SU-DHL-6 (cell line): ENCODE measurements at regions not wholly inside any gene's neighbourhood (a gene's known extent, or its start where the extent isn't known, plus 50 kb on each side); places are given as distances from the start of the nearest gene placed in this dataset.

Experiments used
- H2AFZ ChIP-seq: fragments of 200-600 bp; sonication (generic); 2 replicates; pipeline ENCODE4 v1.6.1; 2014; ENCODE audit warnings: low read depth, mild to moderate bottlenecking, moderate library complexity, mixed read lengths, antibody characterized with exemption, low read length; ENCODE audit not compliant: severe bottlenecking
- H3F3A ChIP-seq: fragments of 200-600 bp; shearing (Covaris generic); 2 replicates; pipeline ENCODE4 v1.6.0; 2016; ENCODE audit warnings: antibody characterized with exemption, mild to moderate bottlenecking; ENCODE audit not compliant: insufficient read depth
- H3K27ac ChIP-seq: fragments of 200-600 bp; sonication (generic); 2 replicates; pipeline ENCODE4 v1.5.1; 2016; ENCODE audit warnings: low read depth, mild to moderate bottlenecking, low read length, moderate library complexity, mixed read lengths
- H3K27me3 ChIP-seq: fragments of 200-600 bp; sonication (generic), shearing (Covaris generic); 2 replicates; pipeline ENCODE4 v1.6.0; 2014; ENCODE audit warnings: mild to moderate bottlenecking, low read length
- H3K36me3 ChIP-seq: fragments of 200-600 bp; sonication (generic); 2 replicates; pipeline ENCODE4 v1.6.1; 2014; ENCODE audit warnings: mild to moderate bottlenecking, low read length, mixed read lengths
- H3K4me2 ChIP-seq: fragments of 300-600, 200-600 bp; shearing (Covaris generic), sonication (generic); 2 replicates; pipeline ENCODE4 v1.6.0; 2014; ENCODE audit warnings: low read length, low read depth, mild to moderate bottlenecking; ENCODE audit not compliant: poor library complexity, severe bottlenecking
- H3K4me3 ChIP-seq: fragments of 200-600 bp; sonication (generic); 2 replicates; pipeline ENCODE4 v1.5.1; 2014; ENCODE audit warnings: antibody characterized with exemption, low read length, mild to moderate bottlenecking, mixed read lengths; ENCODE audit not compliant: insufficient read depth, poor library complexity, severe bottlenecking
- H3K79me2 ChIP-seq: fragments of 200-600 bp; sonication (generic); 2 replicates; pipeline ENCODE4 v1.6.1; 2014; ENCODE audit warnings: mild to moderate bottlenecking, low read length, moderate library complexity; ENCODE audit not compliant: insufficient read depth
- H3K9ac ChIP-seq: fragments of 200-600 bp; sonication (generic); 2 replicates; pipeline ENCODE4 v1.7.0; 2014; ENCODE audit warnings: mild to moderate bottlenecking, low read length
- H3K9me2 ChIP-seq: fragments of 200-600 bp; sonication (generic); replicated peaks from 2 replicates; pipeline ENCODE4 v1.6.1; 2014; ENCODE audit warnings: low read length; ENCODE audit not compliant: insufficient read depth
- H3K9me3 ChIP-seq: fragments of 200-600 bp; sonication (generic); 2 replicates; pipeline ENCODE4 v1.6.1; 2014; ENCODE audit warnings: low read length, mixed read lengths; ENCODE audit not compliant: insufficient read depth
- H4K20me1 ChIP-seq: fragments of 200-600 bp; sonication (generic); 2 replicates; pipeline ENCODE4 v1.6.1; 2014; ENCODE audit warnings: low read depth, mild to moderate bottlenecking, antibody characterized with exemption, low read length, moderate library complexity, mixed read lengths
- CTCF ChIP-seq: fragments of 200-600 bp; sonication (generic); IDR thresholded peaks from one replicate; pipeline ENCODE4 v1.5.1; 2017; ENCODE audit warnings: antibody characterized with exemption, mild to moderate bottlenecking, low read length, moderate library complexity; ENCODE audit not compliant: insufficient read depth, poor library complexity, severe bottlenecking
- EZH2phosphoT487 ChIP-seq: fragments of 200-600 bp; sonication (generic), shearing (Covaris generic); conservative IDR thresholded peaks from 2 replicates; pipeline ENCODE4 v1.6.1; 2018; ENCODE audit warnings: mild to moderate bottlenecking, antibody characterized with exemption, low read length, moderate library complexity, mixed read lengths

DNA sequence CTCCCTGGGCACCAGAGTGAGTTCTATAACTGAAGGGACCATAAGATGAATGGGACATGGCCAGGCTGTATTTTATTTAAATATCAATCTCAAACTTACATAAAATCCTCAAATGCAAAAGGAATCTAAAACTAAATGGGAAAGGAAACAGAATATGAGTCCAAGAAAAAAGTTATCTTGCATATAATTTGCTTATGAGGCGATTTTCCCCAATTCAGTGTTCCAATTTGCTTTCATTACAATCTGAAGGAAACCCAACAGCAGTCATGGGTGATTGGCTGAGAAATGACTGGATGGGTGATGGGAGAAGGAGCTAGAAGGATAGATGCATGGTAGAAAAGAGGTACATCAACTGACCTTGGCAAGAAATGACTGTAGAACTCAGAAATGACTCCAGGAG, 511.3 kb upstream of the TENM3 start:
- Histone ChIP-seq H3K9ac (no peak overlapping the region), H3K27ac (no peak overlapping the region), H3K27me3 (no peaks in the 10 kb centered on the region), H3K4me3 (no peak overlapping the region), H4K20me1 (no peaks in the 10 kb centered on the region), H3K9me3 (no peaks in the 10 kb centered on the region), H3K9me2 (peaks cover 4% of the 10 kb centered on the region; the same call in 1 of the 2 replicates), H3K36me3 (no peaks in the 10 kb centered on the region), H3K4me2 (no peak overlapping the region), H3F3A (no peaks in the 10 kb centered on the region), H3K79me2 (no peaks in the 10 kb centered on the region), H2AFZ (no peak overlapping the region)
- no peak for TF ChIP-seq CTCF
- TF ChIP-seq EZH2phosphoT487: no peak

- Histone ChIP-seq H3K9me3 (no peaks in the 10 kb centered on the region), H3K27me3 (no peaks in the 10 kb centered on the region), H3F3A (no peaks in the 10 kb centered on the region), H3K4me2 (no peak overlapping the region), H3K9me2 (no peaks in the 10 kb centered on the region), H3K9ac (no peak overlapping the region), H3K79me2 (no peaks in the 10 kb centered on the region), H3K4me3 (no peak overlapping the region), H4K20me1 (no peaks in the 10 kb centered on the region), H3K27ac (no peak overlapping the region), H2AFZ (no peak overlapping the region), H3K36me3 (no peaks in the 10 kb centered on the region)
- TF ChIP-seq CTCF (no peak), EZH2phosphoT487 (no peak)
Measured at GRCh38 chr4:181737744-181738143, 505.5 kb upstream of the TENM3 start.

DNA sequence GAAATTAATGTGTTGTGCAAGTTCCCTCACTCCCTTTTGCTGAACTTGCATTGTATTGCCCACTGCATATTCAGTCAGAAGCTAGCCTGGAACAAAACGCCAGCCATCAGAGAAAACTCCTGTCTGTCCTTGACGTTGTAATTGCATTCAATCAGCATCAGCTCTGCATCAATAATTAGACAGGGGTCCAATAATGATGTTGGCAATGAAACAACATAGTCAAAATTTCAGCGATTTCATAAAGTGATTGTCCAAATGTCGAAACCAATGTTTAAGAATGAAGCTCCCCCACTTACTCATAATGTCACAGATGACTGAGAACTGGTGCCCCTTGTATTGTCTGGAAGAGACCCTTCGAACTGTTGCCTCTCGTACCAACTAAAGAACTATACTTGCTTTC, 504.2 kb upstream of the TENM3 start:
- no peaks in the 10 kb centered on the region for H4K20me1 ChIP-seq
- no peak overlapping the region for H2AFZ ChIP-seq
- H3K4me2 ChIP-seq: no peak overlapping the region
- H3K9me2 ChIP-seq: no peaks in the 10 kb centered on the region
- H3K27me3 ChIP-seq: no peaks in the 10 kb centered on the region
- no peaks in the 10 kb centered on the region for H3K36me3 ChIP-seq
- no peak overlapping the region for H3K4me3 ChIP-seq
- no peaks in the 10 kb centered on the region for H3K9me3 ChIP-seq
- no peak for TF ChIP-seq CTCF
- TF ChIP-seq EZH2phosphoT487: no peak
- no peaks in the 10 kb centered on the region for H3F3A ChIP-seq
- H3K9ac ChIP-seq: no peak overlapping the region
- H3K79me2 ChIP-seq: no peaks in the 10 kb centered on the region
- H3K27ac ChIP-seq: no peak overlapping the region
